Gastrocnemius medialis (tissue), 4 donors: ENCODE measurements at regions not wholly inside any gene's neighbourhood (a gene's known extent, or its start where the extent isn't known, plus 50 kb on each side); places are given as distances from the start of the nearest gene placed in this dataset.
"Not testable (repeated sequence)": the region's sequence is repeated elsewhere in the genome, so short reads cannot be mapped to it uniquely, and the experiment has no call there.

Experiments used
- ATAC-seq, 2 donors: fragments of 150-250 bp; one replicate each; pipeline ENCODE4 v1.9.1; 2016
- DNase-seq, 2 donors: peaks; one replicate each; pipeline ENCODE4 v3.0.0-alpha.2; 2019
- H3K27ac ChIP-seq, 4 donors: fragments of 200-600 bp; sonication (generic); 1 replicate in 1 of 4; 2 replicates in 3 of 4; pipeline ENCODE4 v1.5.1; 2016 to 2018; ENCODE audit warnings: mild to moderate bottlenecking in 2 of 4, moderate library complexity in 1 of 4
- H3K27me3 ChIP-seq, 3 donors: fragments of 200-600 bp; sonication (generic) in 2 of 3; 1 replicate in 1 of 3; 2 replicates in 2 of 3; pipeline versions ENCODE4 v1.5.1 to v1.6.0; 2016 to 2019; ENCODE audit warnings: mild to moderate bottlenecking in 1 of 3, moderate library complexity in 1 of 3
- H3K36me3 ChIP-seq, 2 donors: fragments of 200-600 bp; sonication (generic) in 1 of 2; one replicate each; pipeline ENCODE4 v1.5.1; 2017 to 2018
- H3K4me1 ChIP-seq, 2 donors: fragments of 200-600 bp; sonication (generic) in 1 of 2; one replicate each; pipeline ENCODE4 v1.5.1; 2016 to 2017; ENCODE audit warnings: mild to moderate bottlenecking in 2 of 2
- H3K4me3 ChIP-seq, 4 donors: fragments of 200-600 bp; sonication (generic) in 3 of 4; 1 replicate in 1 of 4; 2 replicates in 3 of 4; pipeline ENCODE4 v1.5.1; 2016 to 2019; ENCODE audit warnings: mild to moderate bottlenecking in 2 of 4
- H3K9me3 ChIP-seq, 3 donors: fragments of 200-600 bp; sonication (generic) in 2 of 3; 1 replicate in 1 of 3; 2 replicates in 2 of 3; pipeline ENCODE4 v1.5.1; 2016 to 2019
- POLR2A ChIP-seq, 2 donors: fragments of 450-650 bp; IDR thresholded peaks; one replicate each; pipeline ENCODE4 v1.6.1; 2017; ENCODE audit warnings: antibody characterized with exemption in 2 of 2, mild to moderate bottlenecking in 2 of 2, moderate library complexity in 2 of 2
- in situ Hi-C, 4 donors: fragments of 200-750 bp; cut with MboI; loops; one replicate each; pipeline versions ENCODE4 v1.15.0 to v1.8.0; 2017; ENCODE audit warnings: low sequenced_read_pairs in 4 of 4
- intact Hi-C: fragments of 100-400 bp; cut with DNase I; formaldehyde crosslinking; loops from one replicate; pipeline ENCODE4 v1.15.1; 2023; ENCODE audit warnings: low total_unique reads
- TF ChIP-seq, protein P1 (sequence below), 5 experiments: fragments of 450-650 bp in 3 of 5; fragments of 200-600 bp in 2 of 5; sonication (generic) in 2 of 5; IDR thresholded peaks in 4 of 5; conservative IDR thresholded peaks in 1 of 5; 1 replicate in 4 of 5; 2 replicates in 1 of 5; pipeline ENCODE4 v1.5.1; 2016 to 2019; ENCODE audit warnings: antibody characterized with exemption in 5 of 5, mild to moderate bottlenecking in 3 of 5, moderate library complexity in 3 of 5

DNA sequence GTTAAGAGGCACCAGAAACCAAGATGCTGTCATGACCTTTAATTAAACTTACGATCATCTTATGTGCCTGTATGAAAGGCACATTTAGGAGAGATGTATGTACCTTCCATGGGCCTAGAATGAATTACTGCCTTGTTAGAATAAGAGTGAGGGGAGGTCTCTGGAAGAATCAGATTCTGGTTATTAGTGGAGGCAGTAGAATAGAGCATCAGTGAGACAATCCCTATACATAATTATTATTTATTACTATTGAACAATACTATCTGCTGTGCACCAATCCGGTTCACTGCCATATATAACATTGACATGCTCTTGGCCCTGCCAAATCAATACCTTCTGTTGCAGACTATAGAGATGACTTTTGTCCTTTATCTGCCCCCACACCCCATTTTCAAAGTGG, 776.5 kb downstream of the DHX35 start:
- Histone ChIP-seq H3K27me3 (no peaks in the 10 kb centered on the region), H3K4me1 (no peaks in the 10 kb centered on the region), H3K4me3 (no peak overlapping the region), H3K36me3 (no peaks in the 10 kb centered on the region), H3K27ac (no peak overlapping the region), H3K9me3 (no peaks in the 10 kb centered on the region)
- DNase-seq (no peak), ATAC-seq (no peak)
- in situ Hi-C loops (no loop called here), intact Hi-C loops (no loop called here)
- TF ChIP-seq, protein P1, sequence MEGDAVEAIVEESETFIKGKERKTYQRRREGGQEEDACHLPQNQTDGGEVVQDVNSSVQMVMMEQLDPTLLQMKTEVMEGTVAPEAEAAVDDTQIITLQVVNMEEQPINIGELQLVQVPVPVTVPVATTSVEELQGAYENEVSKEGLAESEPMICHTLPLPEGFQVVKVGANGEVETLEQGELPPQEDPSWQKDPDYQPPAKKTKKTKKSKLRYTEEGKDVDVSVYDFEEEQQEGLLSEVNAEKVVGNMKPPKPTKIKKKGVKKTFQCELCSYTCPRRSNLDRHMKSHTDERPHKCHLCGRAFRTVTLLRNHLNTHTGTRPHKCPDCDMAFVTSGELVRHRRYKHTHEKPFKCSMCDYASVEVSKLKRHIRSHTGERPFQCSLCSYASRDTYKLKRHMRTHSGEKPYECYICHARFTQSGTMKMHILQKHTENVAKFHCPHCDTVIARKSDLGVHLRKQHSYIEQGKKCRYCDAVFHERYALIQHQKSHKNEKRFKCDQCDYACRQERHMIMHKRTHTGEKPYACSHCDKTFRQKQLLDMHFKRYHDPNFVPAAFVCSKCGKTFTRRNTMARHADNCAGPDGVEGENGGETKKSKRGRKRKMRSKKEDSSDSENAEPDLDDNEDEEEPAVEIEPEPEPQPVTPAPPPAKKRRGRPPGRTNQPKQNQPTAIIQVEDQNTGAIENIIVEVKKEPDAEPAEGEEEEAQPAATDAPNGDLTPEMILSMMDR (IDR thresholded peaks at IDR 0.05 in 4 of 5, conservative IDR thresholded peaks at IDR 0.05 in 1 of 5) = no peak
- no peak for TF ChIP-seq POLR2A (IDR thresholded peaks at IDR 0.05)

DNA sequence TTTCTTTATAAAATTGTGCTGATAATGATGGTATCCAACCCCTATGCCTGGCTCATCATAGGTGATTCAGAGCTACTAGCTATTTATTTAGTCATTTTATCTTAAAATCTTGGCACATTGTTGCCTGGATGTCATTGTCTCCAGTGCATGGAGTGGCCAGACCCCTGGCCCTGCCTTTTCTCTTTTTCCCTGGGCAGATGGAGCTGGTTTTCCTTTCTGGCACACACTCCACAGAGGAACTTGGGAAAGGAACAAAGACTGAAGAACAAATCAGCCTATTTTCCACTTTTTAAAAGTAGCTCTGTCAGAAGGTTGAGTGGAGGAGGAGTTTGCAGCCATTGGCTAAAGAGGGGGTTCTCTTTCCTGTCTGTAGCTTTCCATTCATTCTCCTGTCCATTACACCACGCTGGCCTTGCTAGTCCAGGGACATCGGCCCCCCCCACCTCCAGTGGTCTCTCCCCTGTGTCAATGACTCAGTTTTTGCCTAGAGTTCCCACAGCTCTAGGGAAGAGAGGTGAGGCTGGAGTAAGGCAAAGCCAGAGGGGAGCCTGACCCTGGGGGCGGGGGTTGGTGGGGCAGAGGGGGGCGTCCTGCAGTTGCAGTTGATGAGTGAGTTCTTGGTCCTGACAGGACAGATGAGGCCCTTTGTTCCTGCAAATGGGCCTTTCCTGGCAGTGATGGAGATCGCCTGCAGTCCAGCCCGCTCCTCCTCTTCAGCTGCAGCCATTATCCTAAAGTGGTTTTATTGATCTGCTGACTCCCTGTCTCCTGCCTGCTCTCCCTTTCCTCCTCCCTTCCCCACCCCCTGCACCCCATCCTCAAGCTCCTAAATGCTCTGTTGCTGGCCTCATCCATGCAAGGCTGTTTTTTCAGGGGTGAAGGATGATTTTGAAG, 774.5 kb downstream of the DHX35 start:
- DNase-seq (no peak), ATAC-seq (no peak)
- Histone ChIP-seq H3K4me3 (no peak overlapping the region), H3K9me3 (no peaks in the 10 kb centered on the region), H3K4me1 (no peaks in the 10 kb centered on the region), H3K36me3 (no peaks in the 10 kb centered on the region), H3K27me3 (no peaks in the 10 kb centered on the region), H3K27ac (no peak overlapping the region)
- TF ChIP-seq POLR2A (IDR thresholded peaks at IDR 0.05) = no peak
- TF ChIP-seq, protein P1 (IDR thresholded peaks at IDR 0.05 in 4 of 5, conservative IDR thresholded peaks at IDR 0.05 in 1 of 5) = no peak
- intact Hi-C loops (no loop called here), in situ Hi-C loops (no loop called here)

DNA sequence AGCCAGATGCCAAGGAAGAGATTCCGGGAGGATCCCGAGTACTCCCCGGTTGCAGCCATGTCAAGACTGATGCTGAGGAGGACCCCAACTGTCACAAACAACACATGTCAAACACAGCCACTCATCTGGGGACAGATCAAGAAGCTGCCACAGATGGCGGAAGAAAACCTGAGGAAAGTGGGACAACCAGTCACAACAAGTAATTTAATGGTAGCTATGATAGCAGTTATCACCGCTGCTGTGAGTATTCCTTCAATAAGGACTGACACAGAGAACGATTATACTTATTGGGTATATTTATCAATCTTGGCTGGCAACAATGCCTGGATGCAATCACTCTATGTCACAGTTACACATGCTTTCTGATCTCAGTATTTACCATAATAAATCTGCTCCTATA, 763.4 kb downstream of the DHX35 start:
- DNase-seq, ATAC-seq, H3K27me3 ChIP-seq, H3K4me3 ChIP-seq, intact Hi-C loops, H3K9me3 ChIP-seq, H3K4me1 ChIP-seq, in situ Hi-C loops, H3K36me3 ChIP-seq, H3K27ac ChIP-seq: not testable (repeated sequence)

DNA sequence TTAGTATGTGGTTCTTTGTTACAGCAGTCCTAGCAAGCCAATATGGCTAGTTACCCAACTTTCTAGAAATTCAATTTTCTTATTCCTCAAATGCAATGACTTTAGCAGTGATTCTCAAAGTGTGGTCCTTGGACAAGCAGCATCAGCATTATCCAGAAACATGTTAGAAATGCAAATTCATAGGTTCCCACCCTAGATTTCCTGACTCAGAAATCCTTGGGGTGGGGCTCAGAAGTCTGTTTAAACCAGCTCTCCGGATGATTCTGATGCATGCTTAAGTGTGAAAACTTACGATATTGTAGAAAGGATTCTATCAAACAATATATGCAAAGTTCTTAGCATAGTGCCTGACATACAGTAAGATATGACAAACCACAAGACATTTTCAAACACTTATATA, 757.1 kb downstream of the DHX35 start:
- intact Hi-C loops (no loop called here), in situ Hi-C loops (no loop called here)
- H3K9me3 ChIP-seq = no peaks in the 10 kb centered on the region
- no peak overlapping the region for H3K4me3 ChIP-seq
- DNase-seq (no peak), ATAC-seq (no peak)
- no peaks in the 10 kb centered on the region for H3K27me3 ChIP-seq
- no peaks in the 10 kb centered on the region for H3K36me3 ChIP-seq
- no peak for TF ChIP-seq POLR2A (IDR thresholded peaks at IDR 0.05)
- TF ChIP-seq, protein P1 (IDR thresholded peaks at IDR 0.05 in 4 of 5, conservative IDR thresholded peaks at IDR 0.05 in 1 of 5) = no peak
- no peak overlapping the region for H3K27ac ChIP-seq
- no peaks in the 10 kb centered on the region for H3K4me1 ChIP-seq

DNA sequence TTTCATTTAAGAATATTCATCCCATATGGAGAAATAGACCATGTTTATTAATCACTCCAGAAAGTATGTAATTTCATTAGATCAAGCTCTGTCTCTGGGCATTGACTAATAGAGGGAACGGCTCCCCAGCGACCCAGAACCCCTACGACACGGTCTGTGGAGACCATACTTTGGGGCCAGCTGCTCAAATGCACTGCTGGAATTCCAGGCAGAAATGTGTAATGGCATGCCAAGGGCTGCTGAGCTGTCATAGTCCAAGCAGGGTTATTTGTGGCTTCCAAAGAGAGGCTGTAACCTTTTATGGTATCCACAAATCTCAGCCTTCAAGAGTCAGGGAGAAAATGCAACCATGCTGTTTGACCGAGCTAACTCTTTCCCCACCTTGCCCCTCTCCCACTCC, 755.8 kb downstream of the DHX35 start:
- intact Hi-C loops (no loop called here), in situ Hi-C loops (no loop called here)
- TF ChIP-seq, protein P1 (IDR thresholded peaks at IDR 0.05 in 4 of 5, conservative IDR thresholded peaks at IDR 0.05 in 1 of 5) = no peak
- TF ChIP-seq POLR2A (IDR thresholded peaks at IDR 0.05) = no peak
- Histone ChIP-seq H3K27me3 (no peaks in the 10 kb centered on the region), H3K4me1 (no peaks in the 10 kb centered on the region), H3K9me3 (no peaks in the 10 kb centered on the region), H3K27ac (no peak overlapping the region), H3K36me3 (no peaks in the 10 kb centered on the region), H3K4me3 (no peak overlapping the region)
- ATAC-seq (no peak), DNase-seq (no peak)
